Endodermal cell (in vitro differentiated cells): ENCODE measurements at regions not wholly inside any gene's neighbourhood (a gene's known extent, or its start where the extent isn't known, plus 50 kb on each side); places are given as distances from the start of the nearest gene placed in this dataset.

Experiments used
- DNase-seq: peaks from one replicate; pipeline ENCODE4 v3.0.0-alpha.2; 2017
- H3K27ac ChIP-seq: 2 replicates; pipeline ENCODE4 v1.5.1; 2013; ENCODE audit warnings: mild to moderate bottlenecking, low read depth, low read length, moderate library complexity
- H3K27me3 ChIP-seq: 2 replicates; pipeline ENCODE4 v1.6.1; 2013; ENCODE audit warnings: mild to moderate bottlenecking, low read length, moderate library complexity; ENCODE audit not compliant: insufficient read depth, control insufficient read depth, poor library complexity, severe bottlenecking
- H3K36me3 ChIP-seq: 2 replicates; pipeline ENCODE4 v1.7.0; 2013; ENCODE audit warnings: mild to moderate bottlenecking, low read length, moderate library complexity; ENCODE audit not compliant: control insufficient read depth, insufficient read depth
- H3K4me1 ChIP-seq: one replicate; pipeline ENCODE4 v1.7.0; 2013; ENCODE audit warnings: low read length; ENCODE audit not compliant: control insufficient read depth, insufficient read depth
- H3K4me3 ChIP-seq: 2 replicates; pipeline ENCODE4 v1.5.1; 2013; ENCODE audit warnings: mild to moderate bottlenecking, low read length, moderate library complexity
- H3K9ac ChIP-seq: 2 replicates; pipeline ENCODE4 v1.6.1; 2013; ENCODE audit warnings: mild to moderate bottlenecking, low read length, moderate library complexity; ENCODE audit not compliant: poor library complexity, severe bottlenecking; ENCODE audit errors: extremely low read depth
- H3K9me3 ChIP-seq: 2 replicates; pipeline ENCODE4 v1.6.1; 2013; ENCODE audit warnings: mild to moderate bottlenecking, low read length, moderate library complexity; ENCODE audit not compliant: control insufficient read depth
- H3K27ac Mint-ChIP-seq: 2 replicates; pipeline ENCODE4 v1.8.0; 2020; ENCODE audit warnings: mixed read lengths
- H3K27me3 Mint-ChIP-seq: 2 replicates; pipeline ENCODE4 v1.8.0; 2021; ENCODE audit warnings: mild to moderate bottlenecking, mixed read lengths; ENCODE audit not compliant: insufficient read depth
- H3K36me3 Mint-ChIP-seq: 2 replicates; pipeline ENCODE4 v1.8.0; 2020; ENCODE audit warnings: low read depth, mixed read lengths
- H3K4me1 Mint-ChIP-seq: 2 replicates; pipeline ENCODE4 v1.8.0; 2020; ENCODE audit warnings: mixed read lengths
- H3K4me3 Mint-ChIP-seq: 2 replicates; pipeline ENCODE4 v1.8.0; 2020; ENCODE audit warnings: mild to moderate bottlenecking, moderate library complexity, mixed read lengths
- H3K9me3 Mint-ChIP-seq: 2 replicates; pipeline ENCODE4 v1.8.0; 2020; ENCODE audit warnings: mild to moderate bottlenecking, mixed read lengths
- CTCF ChIP-seq: fragments of 200-600 bp; sonication (generic); conservative IDR thresholded peaks from 2 replicates; pipeline ENCODE4 v1.5.0; 2021; ENCODE audit warnings: antibody characterized with exemption, mild to moderate bottlenecking
- WGBS, 2 experiments: methylation state at CpG; one replicate each; pipeline versions ENCODE4 v1.1.5 to v1.1.7; 2013; ENCODE audit warnings: missing lambda C conversion rate in 2 of 2, mixed read lengths in 1 of 2; ENCODE audit not compliant: insufficient coverage in 1 of 2, insufficient read length in 1 of 2; 5-methylcytosine and 5-hydroxymethylcytosine counted together

GRCh38 chr2:150552041-150552820, 64.8 kb upstream of the RND3 start:
- H3K9me3 Mint-ChIP-seq, result no peaks in the 10 kb centered on the region
- no peak overlapping the region for H3K27ac Mint-ChIP-seq
- no peak overlapping the region for H3K4me3 ChIP-seq
- no peaks in the 10 kb centered on the region for H3K27me3 Mint-ChIP-seq
- no peaks in the 10 kb centered on the region for H3K9me3 ChIP-seq
- no peak for TF ChIP-seq CTCF
- peaks cover 1% of the 10 kb centered on the region for H3K4me1 Mint-ChIP-seq
- WGBS, 2 experiments, result 86 to 87% methylated on average over 1 to 4 of the region's 5 CpGs
- no peaks in the 10 kb centered on the region for H3K4me1 ChIP-seq
- no peak overlapping the region for H3K27ac ChIP-seq
- no peak for DNase-seq
- no peaks in the 10 kb centered on the region for H3K36me3 Mint-ChIP-seq
- H3K4me3 Mint-ChIP-seq, result no peak overlapping the region
- no peak overlapping the region for H3K9ac ChIP-seq
- H3K36me3 ChIP-seq, result no peaks in the 10 kb centered on the region
- no peaks in the 10 kb centered on the region for H3K27me3 ChIP-seq

GRCh38 chr2:150549381-150549780, 61.9 kb upstream of the RND3 start:
- Mint-ChIP-seq H3K27me3 (no peaks in the 10 kb centered on the region), H3K9me3 (no peaks in the 10 kb centered on the region), H3K4me1 (no peaks in the 10 kb centered on the region), H3K27ac (no peak overlapping the region), H3K4me3 (no peak overlapping the region), H3K36me3 (no peaks in the 10 kb centered on the region)
- Histone ChIP-seq H3K4me3 (no peak overlapping the region), H3K9ac (no peak overlapping the region), H3K36me3 (no peaks in the 10 kb centered on the region), H3K9me3 (no peaks in the 10 kb centered on the region), H3K4me1 (no peaks in the 10 kb centered on the region), H3K27me3 (no peaks in the 10 kb centered on the region), H3K27ac (no peak overlapping the region)
- no peak for TF ChIP-seq CTCF
- WGBS, 2 experiments, result 86 to 100% methylated on average over 1 of the region's 2 CpGs
- DNase-seq, result no peak

GRCh38 chr2:150548527-150548926, 61.1 kb upstream of the RND3 start:
- no peak overlapping the region for H3K27ac Mint-ChIP-seq
- no peaks in the 10 kb centered on the region for H3K9me3 Mint-ChIP-seq
- H3K4me1 Mint-ChIP-seq, result no peaks in the 10 kb centered on the region
- H3K27me3 Mint-ChIP-seq, result no peaks in the 10 kb centered on the region
- Histone ChIP-seq H3K27me3 (no peaks in the 10 kb centered on the region), H3K9me3 (no peaks in the 10 kb centered on the region), H3K4me1 (no peaks in the 10 kb centered on the region), H3K4me3 (no peak overlapping the region), H3K27ac (no peak overlapping the region), H3K9ac (no peak overlapping the region), H3K36me3 (no peaks in the 10 kb centered on the region)
- no peaks in the 10 kb centered on the region for H3K36me3 Mint-ChIP-seq
- 84 to 100% methylated on average over 1 to 2 of the region's 2 CpGs for WGBS, 2 experiments
- H3K4me3 Mint-ChIP-seq, result no peak overlapping the region
- peak; percentile 61 for DNase-seq
- TF ChIP-seq CTCF, result peak; percentile 84
